Right lobe of liver (tissue), 6 donors: ENCODE measurements at regions not wholly inside any gene's neighbourhood (a gene's known extent, or its start where the extent isn't known, plus 50 kb on each side); places are given as distances from the start of the nearest gene placed in this dataset.

ENCODE experiments used
- ATAC-seq, 4 donors: fragments of 200-7000 bp; cut with Tn5 transposase; one replicate each; pipeline ENCODE4 v1.9.1; 2020; ENCODE audit warnings: mild to moderate bottlenecking in 4 of 4, moderate library complexity in 4 of 4
- DNase-seq, 3 donors: peaks; one replicate each; pipeline ENCODE4 v3.0.0-alpha.2; 2020
- H3K27ac ChIP-seq, 3 donors: fragments of 200-600 bp; one replicate each; pipeline ENCODE4 v1.8.0; 2022
- H3K27me3 ChIP-seq, 2 donors: fragments of 200-600 bp; one replicate each; pipeline ENCODE4 v1.8.0; 2022
- H3K36me3 ChIP-seq, 4 donors: fragments of 200-600 bp; sonication (generic) in 1 of 4; one replicate each; pipeline versions ENCODE4 v1.5.1 to v1.8.0; 2017 to 2022; ENCODE audit warnings: control low read depth in 1 of 4
- H3K4me1 ChIP-seq, 4 donors: fragments of 200-600 bp; sonication (generic) in 1 of 4; one replicate each; pipeline versions ENCODE4 v1.5.1 to v1.8.0; 2017 to 2022; ENCODE audit warnings: control low read depth in 1 of 4
- H3K4me3 ChIP-seq, 3 donors: fragments of 200-600 bp; one replicate each; pipeline ENCODE4 v1.8.0; 2022
- H3K9me3 ChIP-seq, 4 donors: fragments of 200-600 bp; sonication (generic) in 1 of 4; one replicate each; pipeline versions ENCODE4 v1.5.1 to v1.8.0; 2017 to 2022; ENCODE audit warnings: control low read depth in 1 of 4
- POLR2A ChIP-seq: fragments of 450-650 bp; IDR thresholded peaks from one replicate; pipeline ENCODE4 v1.6.1; 2017; ENCODE audit warnings: antibody characterized with exemption, mild to moderate bottlenecking
- WGBS: methylation state at CpG from one replicate; pipeline ENCODE4 v1.1.6; 2018; ENCODE audit warnings: low coverage, low lambda C conversion rate; ENCODE audit not compliant: insufficient coverage; ENCODE audit errors: missing lambda C conversion rate; 5-methylcytosine and 5-hydroxymethylcytosine counted together
- intact Hi-C, 2 donors: fragments of 100-400 bp; cut with DNase I; formaldehyde crosslinking; loops; one replicate each; pipeline versions ENCODE4 v1.11.2 to v1.14.1; 2022
- TF ChIP-seq, protein P1 (sequence below), 4 donors: fragments of 200-600 bp in 3 of 4; fragments of 450-650 bp in 1 of 4; IDR thresholded peaks; one replicate each; pipeline versions ENCODE4 v1.5.1 to v1.8.0; 2016 to 2022; ENCODE audit warnings: antibody characterized with exemption in 4 of 4, mild to moderate bottlenecking in 2 of 4
- donor health status: DM: no; HTN: yes; CAD: no.
- donor health status: DM: no; HTN: no; CAD: no.
- donor health status: DM: no; HTN: no; CAD: no.
- donor health status: DM: no; HTN: yes; CAD: no.
- donor health status: DM: no; HTN: yes; CAD: no.

DNA sequence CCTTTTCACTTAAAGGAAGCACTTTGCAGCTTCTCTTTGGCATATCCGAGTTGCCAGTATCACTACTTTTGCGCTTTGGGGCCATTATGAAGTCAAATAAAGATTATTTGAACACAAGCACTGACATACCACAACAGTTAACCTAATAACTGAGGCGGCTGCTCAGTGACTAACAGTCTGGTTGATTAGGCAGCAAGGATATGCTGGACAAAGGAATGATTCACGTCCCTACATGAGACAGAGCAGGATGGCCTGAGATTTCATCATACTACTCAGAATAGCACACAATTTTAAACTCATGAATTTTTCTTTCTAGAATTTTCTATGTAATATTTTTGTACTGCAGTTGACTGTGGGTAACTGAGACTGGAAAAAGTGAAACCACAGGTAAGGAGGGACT lies 56.9 kb upstream of the E2F7 start:
- H3K4me3 ChIP-seq = no peak overlapping the region
- H3K4me1 ChIP-seq = no peaks in the 10 kb centered on the region
- H3K36me3 ChIP-seq = no peaks in the 10 kb centered on the region
- H3K9me3 ChIP-seq = no peaks in the 10 kb centered on the region
- H3K27me3 ChIP-seq = no peaks in the 10 kb centered on the region
- 50% methylated on average over 4 of the region's 4 CpGs for WGBS
- no peak for ATAC-seq
- intact Hi-C loops = no loop called here
- H3K27ac ChIP-seq = no peak overlapping the region
- no peak for DNase-seq
- TF ChIP-seq, protein P1, sequence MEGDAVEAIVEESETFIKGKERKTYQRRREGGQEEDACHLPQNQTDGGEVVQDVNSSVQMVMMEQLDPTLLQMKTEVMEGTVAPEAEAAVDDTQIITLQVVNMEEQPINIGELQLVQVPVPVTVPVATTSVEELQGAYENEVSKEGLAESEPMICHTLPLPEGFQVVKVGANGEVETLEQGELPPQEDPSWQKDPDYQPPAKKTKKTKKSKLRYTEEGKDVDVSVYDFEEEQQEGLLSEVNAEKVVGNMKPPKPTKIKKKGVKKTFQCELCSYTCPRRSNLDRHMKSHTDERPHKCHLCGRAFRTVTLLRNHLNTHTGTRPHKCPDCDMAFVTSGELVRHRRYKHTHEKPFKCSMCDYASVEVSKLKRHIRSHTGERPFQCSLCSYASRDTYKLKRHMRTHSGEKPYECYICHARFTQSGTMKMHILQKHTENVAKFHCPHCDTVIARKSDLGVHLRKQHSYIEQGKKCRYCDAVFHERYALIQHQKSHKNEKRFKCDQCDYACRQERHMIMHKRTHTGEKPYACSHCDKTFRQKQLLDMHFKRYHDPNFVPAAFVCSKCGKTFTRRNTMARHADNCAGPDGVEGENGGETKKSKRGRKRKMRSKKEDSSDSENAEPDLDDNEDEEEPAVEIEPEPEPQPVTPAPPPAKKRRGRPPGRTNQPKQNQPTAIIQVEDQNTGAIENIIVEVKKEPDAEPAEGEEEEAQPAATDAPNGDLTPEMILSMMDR (IDR thresholded peaks at IDR 0.05) = no peak

DNA sequence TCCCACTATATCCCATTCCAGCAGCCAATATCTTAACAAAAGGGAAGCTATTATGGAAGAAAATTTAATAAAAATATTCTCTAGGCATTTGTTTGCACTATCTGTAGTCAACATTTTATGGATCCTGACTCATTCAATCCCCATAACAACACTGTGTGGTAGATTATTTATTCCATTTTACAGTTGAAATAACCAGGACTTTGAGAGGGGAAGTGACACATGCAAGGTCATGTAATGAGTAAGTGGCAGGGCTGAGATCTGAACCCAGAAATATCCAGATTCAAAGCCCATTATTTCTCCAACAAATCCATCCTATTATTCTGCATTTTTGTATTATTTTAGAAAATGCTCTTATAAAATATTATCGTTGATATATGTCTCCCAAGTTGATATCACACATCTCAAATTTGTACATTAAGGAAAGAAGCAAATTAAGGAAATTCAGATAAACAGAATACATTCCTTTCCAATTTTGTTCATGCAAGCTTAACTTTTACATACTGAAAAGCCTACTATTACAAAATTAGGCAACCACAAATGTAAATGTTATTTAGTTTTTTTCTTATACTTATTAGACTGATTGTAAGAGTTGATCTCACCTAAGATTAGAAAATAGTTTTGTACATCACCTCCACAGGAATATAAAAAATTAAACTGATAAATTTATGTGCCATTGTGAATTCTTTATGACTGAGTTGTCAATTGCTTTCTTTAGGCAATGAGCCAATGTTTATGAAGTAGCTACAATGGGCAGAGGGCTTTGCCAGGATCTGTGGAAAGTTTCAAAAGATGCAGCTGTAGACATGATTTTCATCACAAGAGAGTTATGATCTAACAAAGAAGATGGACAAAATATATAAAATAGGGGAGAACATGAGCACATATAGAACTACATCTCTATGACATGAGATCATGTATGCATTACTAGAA lies 55.1 kb upstream of the E2F7 start:
- no peak for DNase-seq
- Histone ChIP-seq H3K4me1 (no peaks in the 10 kb centered on the region), H3K4me3 (no peak overlapping the region), H3K36me3 (no peaks in the 10 kb centered on the region), H3K9me3 (no peaks in the 10 kb centered on the region), H3K27ac (no peak overlapping the region), H3K27me3 (no peaks in the 10 kb centered on the region)
- TF ChIP-seq, protein P1 (IDR thresholded peaks at IDR 0.05) = no peak
- TF ChIP-seq POLR2A = no peak
- intact Hi-C loops = no loop called here
- no peak for ATAC-seq
- WGBS = 57% methylated on average over 1 of the region's 1 CpG

DNA sequence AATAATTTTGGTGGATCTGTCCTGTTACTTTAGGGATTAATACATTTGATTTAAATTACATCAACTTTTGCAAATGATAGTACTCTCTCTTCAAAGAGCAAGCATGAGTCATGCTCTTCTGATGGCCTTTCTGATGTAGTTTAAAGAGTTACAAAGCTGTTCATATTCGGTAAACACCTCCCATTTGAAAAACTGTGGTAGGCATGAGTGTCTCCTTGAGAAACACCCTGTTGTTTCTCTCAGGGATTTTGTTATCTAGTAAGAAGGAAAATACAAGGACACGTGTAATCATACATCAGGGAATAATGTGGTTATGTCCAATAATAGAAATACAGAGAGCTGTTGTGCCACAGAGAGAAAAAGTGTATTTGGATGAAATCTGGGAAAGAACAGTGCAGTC lies 53.3 kb upstream of the E2F7 start:
- TF ChIP-seq, protein P1 (IDR thresholded peaks at IDR 0.05) = no peak
- no peaks in the 10 kb centered on the region for H3K27me3 ChIP-seq
- DNase-seq (no peak), ATAC-seq (no peak)
- intact Hi-C loops = no loop called here
- no peaks in the 10 kb centered on the region for H3K36me3 ChIP-seq
- no peak overlapping the region for H3K27ac ChIP-seq
- no peaks in the 10 kb centered on the region for H3K9me3 ChIP-seq
- no peaks in the 10 kb centered on the region for H3K4me1 ChIP-seq
- 41% methylated on average over 2 of the region's 2 CpGs for WGBS
- H3K4me3 ChIP-seq = no peak overlapping the region

DNA sequence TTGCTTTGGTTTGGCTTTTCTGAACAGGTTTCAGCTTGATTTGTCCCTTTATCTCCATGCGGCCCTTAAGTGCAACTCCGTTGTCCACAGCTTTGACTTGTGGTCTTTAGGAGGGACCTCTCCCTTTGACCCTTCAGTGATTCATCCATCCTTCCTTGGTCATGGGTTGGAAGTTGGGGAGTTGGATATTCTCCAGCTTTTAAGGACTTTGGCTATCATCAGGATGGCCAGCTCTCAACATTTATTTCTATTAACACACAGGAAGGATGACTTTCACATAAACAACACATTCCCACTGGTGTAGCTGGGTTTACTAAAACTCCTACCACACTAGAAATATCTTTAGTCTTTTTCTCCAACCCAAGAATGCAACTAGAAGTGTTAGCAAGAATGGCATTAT lies 50.9 kb upstream of the E2F7 start:
- intact Hi-C loops = no loop called here
- Histone ChIP-seq H3K27me3 (no peaks in the 10 kb centered on the region), H3K27ac (no peak overlapping the region), H3K36me3 (no peaks in the 10 kb centered on the region), H3K4me1 (no peaks in the 10 kb centered on the region), H3K9me3 (no peaks in the 10 kb centered on the region), H3K4me3 (no peak overlapping the region)
- DNase-seq (no peak), ATAC-seq (no peak)
- no peak for TF ChIP-seq POLR2A
- TF ChIP-seq, protein P1 (IDR thresholded peaks at IDR 0.05) = no peak
- WGBS = 37% methylated on average over 2 of the region's 2 CpGs
